K562 (cell line): ENCODE measurements at regions not wholly inside any gene's neighbourhood (a gene's known extent, or its start where the extent isn't known, plus 50 kb on each side); places are given as distances from the start of the nearest gene placed in this dataset.

ENCODE experiments used
- ATAC-seq: fragments of 200-7000 bp; cut with Tn5 transposase; 3 replicates; pipeline ENCODE4 v1.9.1; 2020; ENCODE audit warnings: moderate library complexity
- BruUV-seq: library from RNA; stranded (reverse); fragments of 400-500 nt; replicated peaks from 2 replicates; lab custom pipeline; 2021; lab: Mats Ljungman, UMichigan
- CTCF ChIA-PET: fragments of 300-600 bp; formaldehyde crosslinking; extraction: SDS; loops from one replicate; lab custom pipeline; 2021; ENCODE audit warnings: low intra/inter-chr PET ratio; lab: Yijun Ruan, JAX
- POLR2A ChIA-PET: fragments of 300-600, 350-650 bp; sonication (Branson Sonifier 250); formaldehyde crosslinking; extraction: SDS; loops from one replicate; lab custom pipeline; 2021; ENCODE audit warnings: antibody characterized with exemption, inconsistent platforms; lab: Yijun Ruan, JAX
- DNase-seq, 4 experiments: peaks; one replicate each; pipeline versions ENCODE4 v3.0.0 to v3.0.0-alpha.2; 2011 to 2018; ENCODE audit warnings: low spot score in 3 of 4, mixed read lengths in 3 of 4; ENCODE audit errors: extremely low read depth in 1 of 4
- FAIRE-seq: peaks from 2 replicates; lab custom pipeline; 2011; peaks lifted over from hg19 to GRCh38; lab: Jason Lieb, UNC
- H2AFZ ChIP-seq: 2 replicates; pipeline ENCODE4 v1.6.0; 2011; ENCODE audit warnings: low read depth, low read length, control low read depth, inconsistent platforms
- H3K27ac ChIP-seq: fragments of 200-600 bp; 3 replicates; pipeline ENCODE4 v1.8.0; 2011; ENCODE audit warnings: low read depth, mild to moderate bottlenecking, control low read depth, inconsistent platforms, low read length, moderate library complexity, mixed read lengths; ENCODE audit errors: extremely low read depth
- H3K27me3 ChIP-seq, 2 experiments: fragments of 300-600 bp in 1 of 2; 2 replicates in 1 of 2; 3 replicates in 1 of 2; pipeline versions ENCODE4 v1.6.0 to v1.8.0; 2011; ENCODE audit warnings: inconsistent platforms in 2 of 2, low read length in 2 of 2, mild to moderate bottlenecking in 1 of 2, mixed read lengths in 1 of 2, moderate library complexity in 1 of 2; ENCODE audit not compliant: control insufficient read depth in 2 of 2, insufficient read depth in 2 of 2
- H3K36me3 ChIP-seq: fragments of 300-600 bp; 3 replicates; pipeline ENCODE4 v1.8.0; 2011; ENCODE audit warnings: mild to moderate bottlenecking, low read length, inconsistent platforms; ENCODE audit not compliant: control insufficient read depth, insufficient read depth
- H3K4me1 ChIP-seq, 2 experiments: fragments of 200-600 bp in 1 of 2; replicated peaks in 1 of 2; 2 replicates in 1 of 2; 3 replicates in 1 of 2; pipeline versions ENCODE4 v1.5.1 to v1.8.0; 2011; ENCODE audit warnings: inconsistent platforms in 2 of 2, low read length in 2 of 2, mild to moderate bottlenecking in 1 of 2, mixed read lengths in 1 of 2, moderate library complexity in 1 of 2; ENCODE audit not compliant: control insufficient read depth in 2 of 2, insufficient read depth in 2 of 2
- H3K4me2 ChIP-seq: 2 replicates; pipeline ENCODE4 v1.6.1; 2011; ENCODE audit warnings: low read length, control low read depth, inconsistent platforms, mixed read lengths; ENCODE audit not compliant: insufficient read depth
- H3K4me3 ChIP-seq: fragments of 200-600 bp; sonication (generic), shearing (Covaris generic); 2 replicates; pipeline ENCODE4 v1.5.1; 2016; ENCODE audit warnings: control low read depth, inconsistent platforms
- H3K79me2 ChIP-seq: fragments of 200-600 bp; 3 replicates; pipeline ENCODE4 v1.8.0; 2011; ENCODE audit warnings: low read length, inconsistent platforms; ENCODE audit not compliant: control insufficient read depth, insufficient read depth
- H3K9ac ChIP-seq, 2 experiments: 2 replicates each; pipeline versions ENCODE4 v1.6.0 to v1.6.1; 2011; ENCODE audit warnings: low read depth in 2 of 2, low read length in 2 of 2, control low read depth in 1 of 2, inconsistent platforms in 1 of 2, mild to moderate bottlenecking in 1 of 2, mixed read lengths in 1 of 2; ENCODE audit not compliant: insufficient read depth in 1 of 2
- H3K9me1 ChIP-seq: one replicate; pipeline ENCODE4 v1.6.0; 2011; ENCODE audit warnings: inconsistent platforms, mild to moderate bottlenecking, low read length, moderate library complexity; ENCODE audit not compliant: control insufficient read depth, insufficient read depth
- H3K9me3 ChIP-seq: replicated peaks from 2 replicates; pipeline ENCODE4 v1.5.1; 2011; ENCODE audit warnings: low read depth, low read length, inconsistent platforms; ENCODE audit not compliant: control insufficient read depth, insufficient read depth
- H4K20me1 ChIP-seq: replicated peaks from 2 replicates; pipeline ENCODE4 v1.6.1; 2011; ENCODE audit warnings: low read length, inconsistent platforms, mixed read lengths; ENCODE audit not compliant: control insufficient read depth, insufficient read depth
- ATF6 ChIP-seq: sonication (generic); formaldehyde crosslinking; IDR thresholded peaks from 2 replicates; pipeline ENCODE4 v1.4.0; 2020; ENCODE audit warnings: mild to moderate bottlenecking, missing genetic modification reagents
- CREB1 ChIP-seq, 2 experiments: sonication (generic) in 1 of 2; formaldehyde crosslinking in 1 of 2; IDR thresholded peaks; 2 replicates each; pipeline versions ENCODE4 v1.6.1 to v1.8.0; 2012 to 2022; ENCODE audit warnings: inconsistent platforms in 1 of 2, mild to moderate bottlenecking in 1 of 2, missing genetic modification reagents in 1 of 2, moderate library complexity in 1 of 2
- CTCF ChIP-seq, 3 experiments: IDR thresholded peaks in 2 of 3; conservative IDR thresholded peaks in 1 of 3; 2 replicates each; pipeline ENCODE4 v1.5.1; 2011 to 2012; ENCODE audit warnings: low read length in 3 of 3, mild to moderate bottlenecking in 3 of 3, control low read depth in 2 of 3, improper control_type of control experiment in 1 of 3, inconsistent platforms in 1 of 3, low read depth in 1 of 3, mixed read lengths in 1 of 3, moderate library complexity in 1 of 3; ENCODE audit not compliant: insufficient read depth in 2 of 3
- DACH1 ChIP-seq: fragments of 450-650 bp; IDR thresholded peaks from 2 replicates; pipeline ENCODE4 v1.6.1; 2018; ENCODE audit not compliant: partially characterized antibody
- KDM4B ChIP-seq, 2 experiments: fragments of 450-650 bp in 1 of 2; sonication (generic) in 1 of 2; IDR thresholded peaks; 2 replicates each; pipeline ENCODE4 v1.6.1; 2016 to 2017; ENCODE audit warnings: borderline replicate concordance in 2 of 2, antibody characterized with exemption in 1 of 2, low read depth in 1 of 2, mild to moderate bottlenecking in 1 of 2
- KLF13 ChIP-seq: fragments of 450-650 bp; IDR thresholded peaks from 2 replicates; pipeline ENCODE4 v1.6.1; 2016; ENCODE audit warnings: missing genetic modification characterization, low read depth, mild to moderate bottlenecking, missing compliant biosample characterization, moderate library complexity, borderline replicate concordance
- MECOM ChIP-seq: fragments of 250-450 bp; sonication (Bioruptor Pico); IDR thresholded peaks from 2 replicates; pipeline ENCODE4 v1.8.0; 2022; ENCODE audit warnings: inconsistent platforms
- NBN ChIP-seq: fragments of 450-650 bp; IDR thresholded peaks from 2 replicates; pipeline ENCODE4 v1.6.1; 2016; ENCODE audit warnings: low read depth, mild to moderate bottlenecking
- RAD21 ChIP-seq, 2 experiments: fragments of 250-450 bp in 1 of 2; fragments of 450-650 bp in 1 of 2; sonication (Bioruptor Pico) in 1 of 2; formaldehyde crosslinking in 1 of 2; IDR thresholded peaks in 1 of 2; conservative IDR thresholded peaks in 1 of 2; 2 replicates each; pipeline versions ENCODE4 v1.4.0 to v1.8.0; 2020 to 2022; ENCODE audit warnings: mild to moderate bottlenecking in 2 of 2, moderate library complexity in 1 of 2
- RBM22 ChIP-seq: fragments of 200-400 bp; formaldehyde crosslinking; IDR thresholded peaks from 2 replicates; pipeline ENCODE4 v1.6.1; 2018; ENCODE audit warnings: low read length, low read depth; ENCODE audit not compliant: poor library complexity, severe bottlenecking
- TAF1 ChIP-seq: IDR thresholded peaks from 2 replicates; pipeline ENCODE4 v1.6.1; 2011; ENCODE audit warnings: mild to moderate bottlenecking, low read length, moderate library complexity; ENCODE audit not compliant: insufficient read depth, control insufficient read depth, severe bottlenecking; ENCODE audit errors: extremely low read depth
- TBP ChIP-seq: optimal IDR thresholded peaks from 2 replicates; pipeline ENCODE3; 2011; ENCODE audit warnings: low read depth, low read length, improper control_type of control experiment
- ZBTB8A ChIP-seq: fragments of 450-650 bp; IDR thresholded peaks from 2 replicates; pipeline ENCODE4 v1.6.1; 2018; ENCODE audit warnings: mild to moderate bottlenecking, moderate library complexity; ENCODE audit not compliant: partially characterized antibody
- ZNF143 ChIP-seq: sonication (generic); formaldehyde crosslinking; IDR thresholded peaks from 2 replicates; pipeline ENCODE4 v1.9.0; 2022; ENCODE audit warnings: mild to moderate bottlenecking, missing genetic modification reagents
- ZNF696 ChIP-seq: fragments of 250-450 bp; sonication (Bioruptor Pico); conservative IDR thresholded peaks from 2 replicates; pipeline ENCODE4 v1.4.0; 2020; ENCODE audit warnings: mild to moderate bottlenecking, moderate library complexity
- WGBS: fragments of 100-300 bp; shearing (Covaris generic); methylation state at CpG from one replicate; pipeline ENCODE4 v1.1.6; 2016; ENCODE audit warnings: low coverage, mixed read lengths; ENCODE audit not compliant: insufficient coverage; ENCODE audit errors: missing lambda C conversion rate; 5-methylcytosine and 5-hydroxymethylcytosine counted together
- in situ Hi-C: fragments of 300-500 bp; cut with MboI; formaldehyde crosslinking; loops from 4 replicates; pipeline ENCODE4 v1.15.0; 2018; ENCODE audit warnings: inconsistent platforms, mixed read lengths
- intact Hi-C: fragments of 100-400 bp; cut with micrococcal nuclease; formaldehyde crosslinking; loops from 2 replicates; pipeline ENCODE4 v1.14.2; 2022

- TF ChIP-seq TAF1: no peak
- peak in 2 of 3 experiments; percentile 4 to 49; a peak in 3 of 6 replicates for TF ChIP-seq CTCF (IDR thresholded peaks at IDR 0.05 in 2 of 3, conservative IDR thresholded peaks at IDR 0.05 in 1 of 3; ENCODE audit: insufficient read depth in 2 of 3, low read depth in 1 of 3, low read length in 3 of 3)
- TF ChIP-seq TBP: no peak
- peak; percentile 44 to 54; a peak in 3 of 4 replicates for TF ChIP-seq RAD21 (CRISPR knock-in tag; conservative IDR thresholded peaks at IDR 0.05 in 1 of 2, IDR thresholded peaks at IDR 0.05 in 1 of 2)
These were observed 148.2 kb downstream of the CAAP1 start (continued) for GRCh38 chr9:26744191-26744965.

- Histone ChIP-seq H3K36me3 (no peaks in the 10 kb centered on the region), H2AFZ (no peak overlapping the region), H3K27ac (no peak overlapping the region), H3K4me2 (no peak overlapping the region), H3K4me3 (no peak overlapping the region), H3K79me2 (no peaks in the 10 kb centered on the region), H3K9me3 (no peaks in the 10 kb centered on the region), H3K27me3 (no peaks in the 10 kb centered on the region), H3K9ac (no peak overlapping the region), H3K4me1 (no peaks in the 10 kb centered on the region; a peak in 1 of 5 replicates), H3K9me1 (no peaks in the 10 kb centered on the region), H4K20me1 (no peaks in the 10 kb centered on the region)
- intact Hi-C loops (loop anchor here (5.0 kb wide), 1 partner anchor 229 kb away; no protein-coding TSS in a partner anchor), in situ Hi-C loops (loop anchor here (10.0 kb wide), 2 partner anchors 112 to 232 kb away; no protein-coding TSS in a partner anchor)
- no TSS peak for BruUV-seq
- POLR2A ChIA-PET: interaction anchor here (1.1 kb wide), 1 partner anchor 9 kb away, joined by 3 read pairs; no protein-coding TSS in a partner anchor
- FAIRE-seq (no peak), DNase-seq (no peak), ATAC-seq (no peak)
- 0% methylated on average over 2 of the region's 2 CpGs for WGBS
- CTCF ChIA-PET: no interaction called here
- TF ChIP-seq RBM22: no peak
- TF ChIP-seq ZNF696 (CRISPR knock-in tag): no peak
- no peak for TF ChIP-seq KLF13
- TF ChIP-seq CREB1 (IDR thresholded peaks at IDR 0.05): no peak
- TF ChIP-seq CREB1 (CRISPR knock-in tag; IDR thresholded peaks at IDR 0.05): no peak
- TF ChIP-seq MECOM: no peak
- TF ChIP-seq ZNF143 (CRISPR knock-in tag): no peak
- no peak for TF ChIP-seq DACH1
- no peak for TF ChIP-seq NBN
- TF ChIP-seq ATF6: no peak
- no peak for TF ChIP-seq KDM4B (IDR thresholded peaks at IDR 0.05; ENCODE audit: borderline replicate concordance in 2 of 2, low read depth in 1 of 2)
- no peak for TF ChIP-seq ZBTB8A
These were observed 149.7 kb downstream of the CAAP1 start for GRCh38 chr9:26742828-26743476.
